SK-MEL-5 (cell line): ENCODE measurements at regions not wholly inside any gene's neighbourhood (a gene's known extent, or its start where the extent isn't known, plus 50 kb on each side); places are given as distances from the start of the nearest gene placed in this dataset.

Experiments
- DNase-seq: peaks from one replicate; pipeline ENCODE4 v3.0.0-alpha.2; 2016; ENCODE audit warnings: low read depth, low spot score
- in situ Hi-C: cut with HindIII; loops from 2 replicates; pipeline ENCODE4 v1.10.0; 2016; ENCODE audit warnings: low sequenced_read_pairs, high pct_unique_total_duplicates, low pct_unique_long_range_greater_than_20kb

DNA sequence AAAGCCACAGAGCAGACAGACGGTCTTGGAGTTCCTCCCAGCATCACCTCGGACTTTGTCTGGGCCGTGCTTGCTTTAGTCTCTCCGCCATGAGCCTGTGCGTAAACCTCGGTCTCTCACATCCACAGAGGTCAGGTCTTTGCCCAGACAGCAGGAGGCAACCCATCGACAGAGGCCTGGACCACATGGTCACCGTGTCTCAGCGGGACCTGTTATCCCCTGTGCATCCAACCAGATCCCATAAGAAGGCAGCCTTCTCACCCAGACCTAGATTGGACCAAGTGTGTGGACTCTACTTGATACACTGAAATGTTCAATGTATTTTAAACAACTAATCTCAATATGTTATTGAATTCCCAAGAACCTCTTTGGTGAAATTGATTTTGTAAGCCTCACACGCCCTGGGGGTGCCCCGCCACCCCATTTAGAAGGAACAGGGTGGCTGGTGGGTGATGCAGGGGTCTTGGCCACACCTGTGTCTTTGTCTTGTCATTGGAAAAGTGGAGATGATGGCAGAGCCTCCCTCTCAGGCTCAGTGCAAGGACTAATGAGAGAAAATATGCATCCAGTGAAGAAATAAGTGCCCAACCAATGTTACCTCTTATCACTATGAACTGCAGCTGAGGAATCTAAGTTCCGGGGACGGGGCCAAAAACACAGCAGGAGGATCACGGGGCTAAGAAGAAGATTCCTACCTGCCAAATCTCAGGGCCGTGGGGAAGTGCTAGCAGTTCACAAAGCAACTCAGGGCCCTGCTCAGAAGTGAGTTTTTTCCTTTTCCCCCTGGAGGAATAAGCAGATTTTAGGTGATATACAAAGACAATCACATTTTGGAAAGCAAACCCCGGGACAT is 101.6 kb upstream of the BACE2 start:
- in situ Hi-C loops: no loop called here

DNA sequence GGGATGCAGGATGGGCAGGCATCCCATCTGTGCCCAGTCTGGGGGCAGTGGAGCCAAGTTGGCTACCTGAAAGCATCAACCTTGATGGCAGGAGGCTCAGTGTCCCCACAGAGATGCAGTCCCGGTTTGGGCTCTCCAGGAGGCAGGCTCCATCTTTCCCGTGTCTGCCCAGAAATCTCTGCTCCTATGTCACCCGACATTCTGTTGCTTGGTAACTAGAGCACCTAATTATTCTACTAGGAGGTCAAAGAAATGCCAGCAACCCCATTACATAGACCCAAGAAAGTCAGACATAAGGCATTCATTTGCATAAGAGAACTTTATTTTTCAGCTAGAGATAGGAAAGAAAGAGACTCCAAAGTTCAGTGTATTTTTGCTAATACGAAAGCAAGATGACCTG is 100.3 kb upstream of the BACE2 start:
- in situ Hi-C loops: no loop called here
- DNase-seq: no peak

More for the DNA sequence above, 101.6 kb upstream of the BACE2 start:
- no peak for DNase-seq

DNA sequence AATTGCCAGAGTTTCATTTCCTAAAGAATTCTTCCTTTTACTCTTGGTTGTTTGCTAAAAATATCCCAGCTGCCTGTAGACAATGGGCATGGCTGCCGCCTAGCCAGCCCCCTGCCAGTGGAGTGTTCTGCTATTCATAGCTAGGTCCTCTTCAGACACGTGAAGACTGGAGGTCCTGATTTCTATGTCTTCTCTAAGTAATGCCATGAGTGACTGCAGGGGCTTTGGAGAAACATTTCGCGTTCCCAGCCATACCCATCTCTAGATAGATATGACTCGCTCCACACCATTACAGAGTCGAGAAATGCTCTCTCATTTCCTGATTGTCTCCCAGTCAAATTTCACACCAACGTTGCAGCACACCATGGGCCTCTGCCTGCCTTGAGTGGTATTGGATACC is 99.5 kb upstream of the BACE2 start:
- DNase-seq: no peak
- in situ Hi-C loops: no loop called here

DNA sequence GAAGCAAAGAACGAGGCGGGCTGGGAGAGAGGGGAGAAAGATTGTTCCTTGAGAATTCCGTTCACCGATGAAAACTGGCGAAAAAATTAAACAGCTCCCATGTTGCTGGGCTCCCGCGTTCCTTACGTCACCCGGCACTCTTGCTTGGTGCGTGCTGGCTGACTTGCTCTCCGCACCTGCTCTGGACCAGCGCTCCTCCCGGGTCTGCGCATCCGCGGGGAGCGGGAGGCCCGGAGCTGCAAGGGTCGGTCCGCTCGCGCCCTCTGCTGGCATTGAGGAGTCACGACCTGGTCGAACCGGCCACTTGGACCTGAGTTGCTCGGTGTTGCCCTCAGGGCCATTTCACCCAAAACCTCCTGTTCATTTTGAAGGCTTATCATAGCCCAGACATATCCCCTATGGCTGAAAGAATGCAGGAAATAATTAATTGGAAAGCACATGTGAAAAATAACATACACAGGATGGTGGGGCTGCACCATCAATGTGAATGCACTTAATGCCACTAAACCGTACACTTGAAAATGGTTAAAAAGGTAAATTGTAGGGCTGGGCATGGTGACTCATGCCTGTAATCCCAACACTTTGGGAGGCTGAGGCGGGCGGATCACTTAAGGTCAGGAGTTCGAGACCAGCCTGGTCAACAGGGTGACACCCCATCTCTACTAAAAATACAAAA is 98.9 kb upstream of the BACE2 start:
- peak; percentile 70 for DNase-seq
- in situ Hi-C loops: no loop called here

DNA sequence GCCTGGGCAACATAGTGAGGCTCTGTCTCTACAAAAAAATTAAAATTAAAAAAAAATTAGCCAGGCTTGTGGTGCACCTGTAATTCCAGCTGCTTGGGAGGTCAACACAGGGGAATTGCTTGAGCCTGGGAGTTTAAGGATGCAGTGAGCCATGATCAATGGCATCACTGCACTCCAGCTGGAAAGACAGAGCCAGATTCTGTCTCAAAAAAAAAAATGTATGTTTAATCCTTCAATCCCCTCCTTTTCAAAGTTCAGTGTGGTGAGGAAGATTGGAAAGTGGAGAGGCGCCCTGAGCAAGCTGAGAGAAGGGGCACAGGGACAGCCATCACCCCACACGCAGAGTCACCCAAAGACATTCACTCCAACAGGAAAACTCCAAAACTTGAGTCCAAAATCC is 97.7 kb upstream of the BACE2 start:
- in situ Hi-C loops: no loop called here

DNA sequence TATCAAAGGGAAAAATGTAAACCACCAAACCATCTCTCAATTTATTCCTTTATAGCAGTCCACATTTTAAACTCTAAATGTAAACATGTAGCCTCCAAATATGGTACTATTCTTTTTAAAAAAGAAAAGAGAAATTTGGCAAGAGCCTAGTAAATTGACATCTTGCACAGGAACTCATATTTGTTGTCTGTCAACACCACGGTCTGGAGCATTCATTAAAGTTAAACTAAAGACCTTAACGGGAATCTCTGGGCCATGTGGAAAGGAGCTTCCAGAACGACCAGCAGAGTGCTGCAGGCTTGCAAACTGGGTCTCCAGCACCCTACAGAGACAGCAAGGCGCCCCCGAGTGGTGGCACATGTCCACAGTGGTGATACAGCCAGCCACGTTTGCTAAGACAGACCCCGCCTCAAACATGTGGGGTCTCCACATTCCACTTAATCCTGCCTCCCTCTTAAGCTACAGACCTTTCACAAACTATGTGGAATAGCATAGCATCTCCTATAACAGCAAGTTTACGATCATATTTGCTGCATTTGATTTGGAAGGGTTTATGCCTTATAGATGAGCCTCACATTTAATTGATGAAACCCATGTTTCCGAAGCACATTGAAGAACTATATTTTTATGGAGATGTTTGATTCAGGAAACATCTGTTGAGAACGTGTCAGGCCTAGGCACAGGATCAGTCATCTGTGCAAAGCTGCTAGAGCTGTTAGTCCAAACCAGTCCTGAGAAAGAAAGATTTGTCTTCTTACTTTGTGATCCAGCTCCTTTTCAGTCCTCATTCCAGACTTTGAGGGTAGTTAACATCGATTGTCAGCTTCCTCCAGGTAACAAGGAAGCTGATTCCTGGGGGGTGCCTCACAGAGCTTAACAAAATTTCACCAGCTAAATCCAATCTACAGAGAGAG is 96.4 kb upstream of the BACE2 start:
- in situ Hi-C loops: no loop called here
- peak; percentile 44 for DNase-seq

More for the DNA sequence above, 97.7 kb upstream of the BACE2 start:
- DNase-seq: no peak

DNA sequence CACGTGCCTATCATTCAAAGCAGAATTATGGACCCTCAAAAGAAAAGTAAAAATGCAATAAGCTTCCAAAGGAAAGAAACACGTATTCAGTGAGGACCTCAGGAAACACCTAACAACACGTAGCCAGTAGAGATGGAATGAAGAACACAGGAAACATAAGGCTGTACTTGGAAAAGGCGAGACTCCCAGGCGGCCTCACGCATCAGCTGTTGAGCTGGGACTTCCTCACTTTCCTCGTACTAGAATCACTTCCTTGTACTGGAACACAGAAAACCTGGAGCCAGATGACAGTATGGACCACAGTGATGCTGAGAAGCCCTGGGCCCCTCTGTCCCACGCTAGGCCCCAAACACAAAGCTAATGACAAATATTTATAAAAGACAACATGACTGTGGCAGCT is 94.4 kb upstream of the BACE2 start:
- in situ Hi-C loops: no loop called here
- no peak for DNase-seq

DNA sequence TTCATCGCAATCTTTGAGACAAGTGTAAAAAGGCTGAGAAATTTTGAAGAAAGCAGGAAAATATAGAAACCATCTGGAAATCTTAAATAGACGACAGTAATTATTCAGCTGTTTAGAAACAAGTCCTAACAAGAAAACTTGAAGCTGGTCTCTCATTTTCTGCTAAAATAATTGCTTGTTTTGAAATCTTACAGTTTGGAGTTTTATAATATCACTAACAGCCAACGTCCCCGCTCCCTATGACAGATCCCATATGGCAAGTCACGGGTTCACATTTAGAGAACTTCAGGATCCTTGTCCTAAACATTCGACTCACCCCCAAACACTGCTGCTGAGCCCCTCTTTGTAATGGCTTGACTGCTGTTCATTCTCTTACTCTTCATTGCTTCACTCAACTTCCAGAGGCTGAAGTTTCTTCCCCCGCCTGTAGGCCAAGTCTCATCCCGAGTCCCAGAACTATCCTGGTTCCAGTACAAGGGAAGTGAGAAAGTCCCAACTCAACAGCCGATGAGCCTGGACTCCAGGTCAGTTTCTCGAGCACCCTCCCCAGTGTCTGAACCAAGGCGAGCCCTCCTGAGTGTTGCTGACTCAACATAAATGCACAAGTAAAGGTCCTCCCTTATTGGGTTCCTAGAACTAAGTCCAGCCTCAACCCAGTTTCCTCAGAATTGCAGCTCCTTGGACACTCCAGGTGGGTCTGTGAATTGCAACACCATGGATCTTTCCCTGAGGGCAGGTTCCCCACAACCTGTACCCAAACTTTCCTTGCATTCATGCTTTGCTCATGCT is 93.4 kb upstream of the BACE2 start:
- in situ Hi-C loops: no loop called here

DNA sequence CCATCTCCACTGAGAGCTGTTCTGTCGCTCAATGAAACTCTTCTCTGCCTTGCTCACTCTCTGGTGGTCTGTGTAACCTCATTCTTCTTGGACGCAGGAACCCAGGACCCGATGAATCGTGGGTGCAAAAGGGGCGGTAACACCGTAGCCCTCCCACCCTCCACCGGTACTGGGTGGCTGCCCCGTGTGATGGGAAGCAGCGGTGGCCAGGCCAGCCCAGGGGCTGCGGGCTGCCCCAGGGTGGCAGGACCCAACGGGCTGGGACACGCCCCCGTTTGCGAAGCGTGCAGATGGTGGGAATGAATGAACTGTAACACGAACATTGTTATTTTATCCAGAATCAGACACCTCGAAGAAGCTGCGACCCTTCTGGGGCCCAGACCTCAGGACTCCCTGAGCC is 92.3 kb upstream of the BACE2 start:
- no peak for DNase-seq
- in situ Hi-C loops: no loop called here

More for the DNA sequence above, 93.4 kb upstream of the BACE2 start:
- no peak for DNase-seq

DNA sequence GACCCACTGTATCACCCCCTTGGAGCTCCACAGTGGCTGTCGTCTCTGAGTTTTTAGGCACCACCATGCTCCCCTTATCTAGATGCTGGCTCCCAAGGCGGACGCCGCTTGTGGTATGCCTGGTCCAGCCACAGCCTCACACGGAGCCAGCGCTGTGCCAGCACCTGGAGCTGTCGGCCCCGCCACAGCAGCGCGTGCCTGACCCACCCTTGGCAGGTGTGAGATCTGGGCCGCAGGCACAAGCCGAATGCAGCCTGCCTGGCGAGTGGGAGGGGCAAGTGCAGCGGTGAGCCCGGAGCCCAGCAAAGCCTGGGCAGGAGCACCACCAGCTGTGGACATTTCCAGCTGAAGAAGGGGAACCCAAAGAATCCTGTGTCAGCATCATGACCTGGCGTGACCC is 91.9 kb upstream of the BACE2 start:
- in situ Hi-C loops: no loop called here
- no peak for DNase-seq

DNA sequence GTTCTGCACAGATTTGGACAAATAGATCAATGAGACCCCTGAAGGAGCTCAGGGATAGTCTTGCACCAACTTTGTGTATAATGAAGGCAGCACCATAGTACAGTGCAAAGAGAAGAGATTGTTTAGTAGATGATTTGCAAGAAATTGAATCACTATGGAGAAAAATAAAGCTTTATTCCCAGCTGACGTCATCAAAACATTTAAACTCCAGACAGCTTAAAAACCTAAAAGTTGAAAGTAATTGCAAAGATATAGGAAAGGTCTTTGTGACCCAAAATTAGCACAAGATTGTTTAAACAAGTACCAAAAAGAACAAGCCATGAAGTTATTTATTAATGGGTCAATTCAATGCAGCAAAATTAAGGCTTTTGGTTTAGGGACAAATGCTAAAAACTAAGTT is 88.8 kb upstream of the BACE2 start:
- in situ Hi-C loops: no loop called here
- no peak for DNase-seq

DNA sequence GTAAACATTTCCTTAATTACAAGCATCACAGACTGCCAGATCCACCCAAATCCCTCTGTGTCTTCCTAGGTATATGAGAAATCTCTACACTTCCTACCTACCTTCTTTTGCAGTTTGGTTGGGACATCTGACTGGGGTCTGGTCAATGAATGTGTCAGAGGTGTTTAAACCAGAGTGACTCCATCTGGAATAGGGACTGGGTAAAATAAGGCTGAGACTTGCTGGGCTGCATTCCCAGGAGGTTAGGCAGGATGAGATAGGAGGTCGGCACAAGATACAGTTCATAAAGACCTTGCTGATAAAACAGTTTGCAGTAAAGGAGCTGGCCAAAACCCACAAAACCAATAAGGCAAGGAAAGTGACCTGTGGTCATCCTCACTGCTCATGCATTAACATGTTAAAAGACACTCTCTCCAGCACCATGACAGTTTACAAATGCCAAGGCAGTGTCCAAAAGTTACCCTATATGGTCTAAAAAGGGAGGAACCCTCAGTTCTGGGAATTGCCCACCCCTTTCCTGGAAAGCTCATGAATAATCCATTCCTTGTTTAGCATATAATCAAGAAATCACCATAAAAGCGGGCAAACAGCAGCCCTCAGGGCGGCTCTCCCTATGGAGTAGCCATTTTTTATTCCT is 87.4 kb upstream of the BACE2 start:
- in situ Hi-C loops: no loop called here
- DNase-seq: no peak

DNA sequence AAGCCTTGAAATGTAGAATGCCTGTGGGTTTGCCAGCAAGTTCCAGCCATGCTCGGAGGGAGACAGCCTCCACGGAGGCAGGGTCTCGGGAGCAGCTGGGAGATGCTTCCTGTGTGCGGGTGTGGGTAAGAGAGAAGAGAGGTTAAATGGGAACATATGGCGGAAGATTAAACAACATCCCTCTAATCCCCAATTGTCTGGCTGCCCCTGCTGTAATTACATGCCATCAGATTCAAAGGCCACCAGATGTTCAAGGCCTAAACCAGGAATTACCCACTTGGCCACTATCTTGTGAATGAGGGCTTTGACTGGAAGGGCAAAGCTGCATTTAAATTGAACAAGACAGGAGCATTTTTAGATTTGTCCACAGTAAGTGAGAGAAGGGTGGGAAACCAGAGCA is 81.4 kb upstream of the BACE2 start:
- DNase-seq: no peak
- in situ Hi-C loops: no loop called here

DNA sequence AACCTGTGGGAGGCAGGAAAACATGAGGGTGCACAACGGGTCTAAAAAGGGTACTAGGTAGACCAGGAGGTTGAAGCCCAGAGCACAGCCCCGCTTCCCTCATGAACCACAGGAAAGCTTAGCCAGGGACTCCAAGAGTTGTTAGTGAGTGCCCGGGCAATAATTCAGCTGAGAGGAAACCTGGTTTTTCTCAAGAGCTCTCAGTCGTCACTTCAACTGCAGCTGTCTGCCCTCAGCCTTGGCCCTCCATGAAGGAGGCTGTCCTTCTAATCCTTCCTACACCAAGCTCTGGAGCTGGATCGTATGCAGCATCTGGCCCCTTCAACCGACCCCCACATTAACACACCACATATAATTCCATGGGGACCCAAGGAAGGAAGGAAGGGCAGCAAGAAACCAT is 77.0 kb upstream of the BACE2 start:
- in situ Hi-C loops: no loop called here
- no peak for DNase-seq

DNA sequence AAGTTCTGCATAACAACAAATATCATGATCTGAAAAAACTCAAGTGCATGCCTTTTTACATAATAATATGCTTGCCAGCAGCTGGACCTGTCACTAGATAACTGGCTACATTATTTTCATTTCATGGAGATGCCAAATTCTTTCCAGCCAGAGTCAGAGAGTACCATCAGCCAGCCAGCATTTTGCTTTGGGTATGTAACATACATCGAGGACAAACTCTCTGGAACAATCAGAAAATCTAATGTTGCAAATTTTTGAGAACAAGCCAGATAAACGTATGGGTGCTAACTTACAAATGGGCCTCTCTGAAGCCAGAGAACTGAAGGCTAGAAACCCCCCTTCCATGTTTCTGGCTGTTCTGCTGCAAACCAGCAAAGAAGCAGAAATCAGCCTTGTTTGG is 76.3 kb upstream of the BACE2 start:
- no peak for DNase-seq

DNA sequence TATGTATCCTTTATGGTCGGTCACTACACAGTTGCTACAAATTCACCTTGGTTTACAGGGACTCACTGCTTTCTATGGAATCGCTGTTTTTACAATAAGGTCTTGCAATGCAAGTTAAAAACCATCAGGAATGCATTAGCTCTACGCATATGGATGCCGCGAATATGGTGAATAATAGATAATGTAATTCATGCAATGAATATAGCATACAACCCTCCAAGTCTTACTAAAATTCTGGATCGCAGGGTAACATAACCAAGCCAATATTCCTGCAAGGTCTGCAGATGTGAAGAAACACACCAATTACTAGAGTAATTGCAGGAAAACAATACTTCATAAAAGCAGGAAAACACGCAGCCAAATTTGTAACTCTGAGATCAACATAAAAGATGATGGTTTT is 75.6 kb upstream of the BACE2 start:
- in situ Hi-C loops: no loop called here
- no peak for DNase-seq

More for the DNA sequence above, 76.3 kb upstream of the BACE2 start:
- in situ Hi-C loops: no loop called here

DNA sequence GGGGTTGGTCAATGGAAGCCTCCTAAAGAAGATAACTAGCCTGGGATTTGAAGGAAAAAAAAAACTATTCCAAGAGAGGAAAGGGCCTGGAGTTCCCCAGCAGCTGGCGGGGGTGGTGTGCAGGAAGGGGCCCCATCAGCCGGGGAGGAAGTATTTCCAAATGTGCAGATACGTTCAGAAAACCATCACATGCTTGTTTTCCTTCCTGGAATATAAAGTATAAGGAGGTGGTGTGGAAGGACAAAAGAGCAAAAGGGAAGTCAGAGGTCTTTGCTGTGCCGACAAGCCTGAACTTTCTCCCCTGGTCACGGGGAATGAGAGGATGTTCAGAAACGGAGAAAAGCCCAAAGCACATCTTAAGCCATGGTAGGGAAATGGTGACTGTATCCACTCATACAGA is 72.0 kb upstream of the BACE2 start:
- DNase-seq: no peak
- in situ Hi-C loops: no loop called here
